HG03039 (cell line): ENCODE measurements at regions not wholly inside any gene's neighbourhood (a gene's known extent, or its start where the extent isn't known, plus 50 kb on each side); places are given as distances from the start of the nearest gene placed in this dataset.

Experiments
- ATAC-seq: cut with Tn5 transposase; IDR thresholded peaks from one replicate; pipeline ENCODE4 v1.9.1; 2021; ENCODE audit warnings: mild to moderate bottlenecking, moderate library complexity; ENCODE audit not compliant: unreplicated experiment

- ATAC-seq, result no peak
These were observed 162.4 kb upstream of the SYT13 start for GRCh38 chr11:45448561-45448960.

GRCh38 chr11:45446998-45447397 is 160.9 kb upstream of the SYT13 start:
- no peak for ATAC-seq

GRCh38 chr11:45446434-45446833 is 160.3 kb upstream of the SYT13 start:
- ATAC-seq, result no peak

- no peak for ATAC-seq
These were observed 158.7 kb upstream of the SYT13 start for GRCh38 chr11:45444796-45445195.

- no peak for ATAC-seq
These were observed 154.0 kb upstream of the SYT13 start for GRCh38 chr11:45440111-45440510.

DNA sequence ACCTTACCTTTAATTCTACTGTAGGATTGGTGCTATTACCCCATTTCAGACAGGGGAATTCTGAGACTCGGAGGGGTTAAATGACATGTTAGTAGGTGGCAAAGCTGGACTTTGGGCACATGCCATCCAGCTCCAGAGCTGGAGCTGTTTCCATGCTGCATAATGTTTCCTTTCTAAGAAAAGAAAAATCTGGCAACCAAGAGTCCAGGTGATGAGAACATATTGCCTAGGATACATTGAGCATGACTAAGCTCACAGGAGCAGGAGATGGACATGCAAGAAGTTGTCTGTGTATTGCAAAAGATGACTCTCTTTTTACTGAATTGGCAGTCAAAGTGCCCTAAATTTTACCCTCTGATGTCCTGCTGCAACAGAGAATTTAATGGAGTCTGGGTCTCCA is 150.8 kb upstream of the SYT13 start:
- no peak for ATAC-seq

- ATAC-seq, result no peak
These were observed 150.0 kb upstream of the SYT13 start for GRCh38 chr11:45436118-45436517.

DNA sequence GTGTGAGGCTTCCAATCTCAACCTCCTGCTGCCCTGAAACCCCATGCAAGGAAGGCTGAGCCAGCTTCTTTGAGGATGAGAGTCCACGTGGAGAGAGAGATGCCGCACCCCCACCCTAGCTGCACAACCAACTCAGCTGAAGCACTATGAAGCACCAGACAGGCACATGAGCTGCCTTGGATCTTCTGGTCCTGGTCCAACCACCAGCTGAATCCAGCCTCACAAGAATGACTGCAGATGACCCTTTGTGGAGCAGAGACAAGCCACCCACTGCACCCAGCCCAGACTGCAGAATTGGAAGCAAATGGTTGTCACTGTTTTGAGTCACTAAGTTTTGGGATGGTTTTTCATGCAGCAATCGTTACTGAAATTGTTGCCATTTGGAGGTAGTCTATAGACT is 149.6 kb upstream of the SYT13 start:
- ATAC-seq, result no peak

- no peak for ATAC-seq
These were observed 146.8 kb upstream of the SYT13 start for GRCh38 chr11:45432910-45433309.

- ATAC-seq, result no peak
These were observed 146.0 kb upstream of the SYT13 start for GRCh38 chr11:45432100-45432499.

- no peak for ATAC-seq
These were observed 145.2 kb upstream of the SYT13 start for GRCh38 chr11:45431046-45432018.

DNA sequence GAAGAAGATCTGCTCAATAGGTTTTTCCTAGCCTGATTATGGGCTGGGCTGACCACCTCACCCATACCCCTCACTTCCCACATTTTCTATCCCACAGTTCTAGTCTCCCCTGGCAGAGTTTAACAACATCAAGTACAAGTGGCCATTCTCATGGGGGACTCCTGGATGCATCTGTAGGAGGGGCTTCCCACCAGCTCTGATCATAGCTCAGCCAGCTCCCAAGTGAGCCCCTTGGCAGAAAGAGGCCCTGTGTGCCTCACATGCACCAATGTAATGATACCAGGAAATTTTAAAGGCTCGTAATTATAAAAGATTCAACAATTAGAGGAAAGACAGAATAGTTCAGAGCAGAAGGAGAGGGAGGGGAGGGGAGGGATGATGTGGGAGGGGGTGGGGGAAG is 144.2 kb upstream of the SYT13 start:
- no peak for ATAC-seq

DNA sequence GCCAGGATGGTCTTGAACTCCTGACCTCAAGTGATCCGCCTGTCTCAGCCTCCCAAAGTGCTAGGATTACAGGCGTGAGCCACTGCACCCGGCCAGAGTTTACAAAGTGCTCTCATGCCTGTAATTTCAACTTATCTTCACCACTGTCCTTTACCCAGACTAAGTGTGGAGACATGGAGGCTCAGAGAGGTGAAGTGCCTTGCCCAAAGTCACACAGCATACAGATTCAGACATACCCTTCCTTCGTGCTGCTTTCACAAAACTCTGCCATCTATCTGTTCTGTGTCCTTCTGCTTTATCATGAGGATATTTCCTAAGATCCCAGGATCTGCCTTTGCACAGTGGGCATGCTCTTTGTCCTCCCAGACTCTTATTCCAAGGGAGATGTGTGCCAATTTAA is 143.6 kb upstream of the SYT13 start:
- no peak for ATAC-seq

DNA sequence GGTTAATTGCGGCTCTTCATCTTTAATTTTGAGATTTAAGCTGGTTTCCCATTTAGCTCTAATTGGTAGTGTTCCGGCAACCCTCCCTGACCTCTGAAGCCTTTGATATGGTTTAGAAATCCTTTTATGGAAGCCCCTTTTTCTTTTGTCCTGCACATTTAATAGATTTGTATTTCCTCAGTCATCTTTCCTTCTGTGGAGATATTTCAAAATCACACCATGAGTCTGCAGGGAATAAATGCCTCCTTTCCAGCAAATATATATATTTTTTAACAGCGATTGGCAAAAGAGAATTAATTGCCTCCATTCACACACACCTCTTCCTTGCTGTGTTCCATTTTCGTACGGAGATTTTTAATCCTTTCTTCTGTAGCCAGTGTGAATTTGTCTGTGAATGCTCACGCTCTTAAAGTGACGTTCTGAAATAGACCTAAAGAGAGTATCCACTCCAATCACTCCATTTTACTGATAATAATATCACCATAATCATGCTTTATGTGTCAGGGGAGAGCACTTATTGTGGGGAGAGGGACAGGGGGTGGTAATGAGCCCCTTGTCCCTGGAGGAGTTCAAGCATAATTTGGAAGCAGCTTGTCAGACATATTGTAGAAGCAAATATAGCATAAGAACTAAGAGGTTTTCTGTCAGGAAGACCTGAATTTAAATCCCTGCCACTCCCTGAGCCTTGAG is 142.5 kb upstream of the SYT13 start:
- no peak for ATAC-seq

DNA sequence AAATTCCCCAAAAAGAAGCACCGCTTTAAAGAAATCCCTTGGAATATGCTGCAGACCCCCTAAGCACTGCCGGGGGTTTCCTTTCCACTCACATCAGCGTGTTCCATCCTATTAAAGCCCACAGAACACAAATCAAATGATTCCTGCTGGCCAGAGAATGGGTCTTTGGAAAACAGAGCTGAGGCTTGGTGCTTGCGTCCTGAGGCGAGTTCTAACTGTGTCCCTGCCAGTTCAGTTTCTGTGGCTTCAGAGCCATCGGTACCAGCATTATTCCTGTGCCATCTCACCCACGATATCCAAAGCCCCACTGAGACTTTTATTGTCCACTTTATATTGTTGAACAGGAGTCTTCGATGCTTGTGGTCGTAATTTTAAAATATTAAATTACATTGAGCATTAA is 142.0 kb upstream of the SYT13 start:
- no peak for ATAC-seq

GRCh38 chr11:45424411-45425180 is 138.5 kb upstream of the SYT13 start:
- ATAC-seq, result no peak

DNA sequence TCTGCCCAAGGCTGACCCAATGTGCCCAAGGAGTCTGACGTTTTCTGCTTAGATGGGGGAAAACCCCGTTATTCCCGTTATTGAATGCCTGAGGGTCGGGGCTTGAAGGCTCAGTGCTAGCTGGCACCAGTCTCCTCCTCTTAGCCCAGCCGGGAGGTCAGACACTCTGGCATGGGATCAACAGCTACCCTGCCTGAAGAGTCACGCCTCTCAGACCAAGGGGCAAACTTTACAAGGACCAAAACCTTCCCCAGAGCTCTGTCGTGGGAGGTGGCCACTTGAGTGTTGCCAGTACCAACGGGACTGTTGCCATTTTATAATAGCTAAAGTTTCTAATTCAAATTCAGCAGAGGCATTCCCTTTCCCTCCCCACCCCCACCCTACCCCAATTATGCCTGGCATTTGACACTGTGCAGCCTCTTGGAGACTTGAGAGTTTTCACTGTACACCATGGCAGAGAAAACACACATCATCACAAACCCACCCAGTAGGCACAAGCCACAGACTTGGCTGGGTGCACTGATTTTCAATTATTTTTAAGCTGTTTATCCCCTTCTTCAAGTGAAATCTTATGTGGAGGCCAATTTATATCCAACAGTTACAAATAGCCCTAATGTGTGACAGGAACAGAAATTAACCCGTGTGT is 137.5 kb upstream of the SYT13 start:
- no peak for ATAC-seq

DNA sequence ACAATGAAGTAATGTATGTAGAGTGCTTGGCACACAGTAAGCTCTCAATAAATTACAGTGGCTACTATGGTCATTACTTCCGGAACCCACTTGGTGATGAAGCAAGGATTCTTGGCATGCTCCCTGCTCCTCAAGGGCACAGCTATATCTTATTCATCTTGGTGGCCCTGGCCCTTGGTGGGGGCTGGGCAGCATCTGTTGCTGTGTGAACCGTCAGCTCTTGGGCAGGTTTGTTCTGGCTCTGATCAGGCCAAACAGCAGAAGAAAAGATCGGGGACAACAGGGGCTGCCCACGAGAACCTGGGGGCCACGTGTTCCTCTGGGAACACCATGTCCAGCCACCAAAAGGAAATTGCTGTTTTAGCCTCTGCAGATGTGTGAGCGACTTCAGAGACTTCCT is 136.9 kb upstream of the SYT13 start:
- no peak for ATAC-seq

- ATAC-seq, result no peak
These were observed 127.9 kb upstream of the SYT13 start for GRCh38 chr11:45414088-45414487.

GRCh38 chr11:45413156-45413858 is 127.2 kb upstream of the SYT13 start:
- ATAC-seq, result no peak
